Mucosa of gallbladder (tissue), 1 donor: ENCODE measurements at regions not wholly inside any gene's neighbourhood (a gene's known extent, or its start where the extent isn't known, plus 50 kb on each side); places are given as distances from the start of the nearest gene placed in this dataset.
"Not testable (repeated sequence)": the region's sequence is repeated elsewhere in the genome, so short reads cannot be mapped to it uniquely, and the experiment has no call there.

Source experiments
- DNase-seq: peaks from one replicate; pipeline ENCODE4 v3.0.0-alpha.2; 2020; ENCODE audit warnings: low spot score
- donor health status: DM: no; HTN: no; CAD: no.

DNA sequence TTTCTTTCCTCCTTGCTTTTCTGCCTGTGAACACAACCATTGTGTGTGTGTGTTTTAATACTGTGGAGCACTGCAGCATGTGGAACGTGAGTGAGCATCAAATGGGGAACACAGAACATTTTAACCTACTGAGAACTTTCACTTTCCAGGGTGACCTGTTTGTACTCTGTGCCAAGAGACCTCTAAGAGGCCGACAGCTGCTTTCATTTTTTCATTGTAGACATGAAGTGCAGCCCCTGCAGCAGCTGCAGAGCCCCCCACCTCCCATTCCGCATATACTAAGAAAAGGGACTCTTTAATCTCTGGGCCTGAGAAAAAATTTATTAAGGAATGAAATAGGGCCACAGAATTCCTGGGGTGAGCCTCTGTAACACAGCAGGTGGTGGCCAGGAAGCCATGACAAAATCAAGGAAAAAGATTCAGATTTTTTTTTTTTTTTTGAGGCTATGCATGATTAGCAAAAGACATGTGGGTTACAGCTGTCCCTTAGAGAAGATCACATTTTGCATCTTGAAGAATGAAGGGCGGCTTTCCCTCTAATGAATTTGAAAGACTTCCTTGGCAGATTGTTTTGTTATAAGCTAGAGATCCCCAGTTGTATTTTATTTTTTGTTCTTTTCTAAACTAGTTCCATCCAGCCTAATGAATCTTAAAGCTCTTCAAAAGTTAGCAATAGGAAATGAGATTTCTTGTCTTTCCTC lies 503.4 kb downstream of the CD109 start:
- DNase-seq = no peak

GRCh38 chr6:74197310-74197709 lies 501.3 kb downstream of the CD109 start:
- DNase-seq = no peak

DNA sequence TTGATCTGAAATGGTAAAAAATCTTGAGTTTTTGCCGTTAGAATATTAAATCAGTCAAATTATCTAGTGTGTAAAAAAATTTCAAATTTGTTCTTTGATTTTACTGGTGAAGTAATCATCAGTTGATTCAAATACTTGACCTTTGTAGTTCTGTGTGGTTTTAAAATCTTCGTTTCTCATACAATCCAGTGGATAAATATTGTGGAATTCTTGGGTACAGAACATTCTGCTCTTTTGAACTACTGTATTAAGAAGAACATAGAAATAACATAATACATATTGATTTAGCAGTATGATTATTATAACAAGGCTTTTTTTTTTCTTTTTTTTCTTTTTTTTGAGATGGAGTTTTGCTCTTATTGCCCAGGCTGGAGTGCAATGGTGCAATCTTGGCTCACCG lies 491.8 kb downstream of the CD109 start:
- no peak for DNase-seq

DNA sequence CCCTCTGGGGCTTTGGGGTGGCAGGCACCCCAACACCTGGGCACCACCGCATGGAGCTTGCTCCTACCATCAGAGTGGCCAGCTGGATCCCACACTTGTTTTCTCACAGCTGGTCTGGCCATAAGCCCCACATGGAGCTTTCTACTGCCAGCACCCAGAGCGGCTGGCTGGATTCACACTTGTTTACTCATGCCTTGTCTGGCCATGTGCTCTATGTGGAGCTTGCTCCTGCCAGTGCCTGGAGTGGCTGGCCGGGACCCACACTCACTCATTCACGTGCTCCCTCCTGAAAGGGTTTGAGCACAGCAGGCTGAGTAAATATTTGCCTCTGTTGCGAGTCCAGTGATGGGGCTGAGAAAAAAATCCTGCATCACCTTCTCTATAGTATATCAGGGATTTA lies 487.0 kb downstream of the CD109 start:
- peak; percentile 25 for DNase-seq

GRCh38 chr6:74181471-74181870 lies 485.5 kb downstream of the CD109 start:
- no peak for DNase-seq

DNA sequence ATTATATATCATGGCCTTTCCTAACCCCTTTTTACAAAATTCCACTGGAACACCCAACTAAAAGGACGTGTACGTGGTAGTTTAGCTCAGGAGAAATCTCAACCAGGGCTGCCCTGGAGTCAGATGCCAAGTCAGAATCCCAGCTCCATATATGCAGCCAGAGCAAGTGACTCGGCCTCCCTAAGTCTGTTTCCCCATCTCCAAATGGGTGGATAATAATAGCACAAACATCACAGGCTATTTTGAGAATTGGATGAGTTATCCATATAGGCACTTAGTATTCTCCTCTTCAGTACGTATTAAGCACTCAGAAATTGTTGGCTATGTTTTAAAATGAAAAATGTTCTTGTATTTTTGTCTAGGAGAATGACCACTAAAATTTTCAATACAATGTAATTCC lies 481.5 kb downstream of the CD109 start:
- DNase-seq = no peak

DNA sequence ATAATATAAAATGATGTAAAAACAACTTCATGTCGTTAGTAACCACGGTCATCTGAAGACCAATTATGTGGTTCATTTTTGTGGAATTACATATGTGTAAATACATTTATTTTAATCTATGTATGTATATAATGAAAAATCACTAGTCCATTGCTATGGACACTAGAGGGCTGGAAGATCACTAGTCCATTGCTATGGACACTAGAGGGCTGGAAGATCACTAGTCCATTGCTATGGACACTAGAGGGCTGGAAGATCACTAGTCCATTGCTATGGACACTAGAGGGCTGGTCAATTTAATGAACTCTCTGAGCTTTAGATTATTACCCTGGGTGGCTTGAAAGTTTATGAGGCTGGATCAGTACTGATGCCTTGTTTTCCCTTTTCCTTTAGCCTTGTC lies 474.5 kb downstream of the CD109 start:
- not testable (repeated sequence) for DNase-seq

GRCh38 chr6:74170118-74170517 lies 474.1 kb downstream of the CD109 start:
- no peak for DNase-seq

DNA sequence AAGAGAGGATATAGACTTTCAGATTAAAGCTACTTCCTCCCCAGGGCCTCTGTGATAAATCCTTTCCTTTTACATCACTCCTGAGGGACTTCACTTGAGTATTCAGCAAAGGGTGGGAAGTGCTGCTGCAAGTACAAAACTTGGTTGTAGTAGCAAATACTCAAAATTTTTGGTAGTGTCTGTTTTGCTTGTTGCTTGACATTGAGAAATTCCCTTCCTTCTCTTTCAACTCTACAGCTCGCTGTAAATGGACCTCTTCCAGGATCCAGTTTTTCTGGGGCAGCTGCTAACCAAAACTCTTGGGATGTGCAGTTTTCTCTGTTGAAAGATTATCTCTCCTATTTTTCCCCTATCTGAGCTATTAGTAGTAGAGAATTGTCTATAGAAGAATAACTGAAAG lies 472.0 kb downstream of the CD109 start:
- no peak for DNase-seq

DNA sequence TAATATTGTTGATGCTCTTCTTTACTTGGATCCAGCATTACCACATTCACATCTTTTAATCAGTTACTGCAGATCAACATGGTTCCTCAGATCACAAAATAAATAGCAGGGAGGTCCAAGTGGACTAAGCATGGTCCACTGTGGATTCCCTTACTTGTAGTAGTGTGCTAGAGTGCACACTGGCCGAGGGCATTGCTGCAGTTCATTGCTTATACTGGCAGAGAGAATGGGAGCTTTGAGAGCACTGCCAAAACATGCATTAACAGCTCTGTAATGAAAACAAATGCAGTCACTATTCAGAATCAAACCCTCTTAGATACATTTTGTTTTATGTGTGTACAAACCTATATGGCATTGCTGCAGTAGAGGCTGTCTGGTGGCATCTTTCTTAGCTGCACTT lies 471.5 kb downstream of the CD109 start:
- no peak for DNase-seq

DNA sequence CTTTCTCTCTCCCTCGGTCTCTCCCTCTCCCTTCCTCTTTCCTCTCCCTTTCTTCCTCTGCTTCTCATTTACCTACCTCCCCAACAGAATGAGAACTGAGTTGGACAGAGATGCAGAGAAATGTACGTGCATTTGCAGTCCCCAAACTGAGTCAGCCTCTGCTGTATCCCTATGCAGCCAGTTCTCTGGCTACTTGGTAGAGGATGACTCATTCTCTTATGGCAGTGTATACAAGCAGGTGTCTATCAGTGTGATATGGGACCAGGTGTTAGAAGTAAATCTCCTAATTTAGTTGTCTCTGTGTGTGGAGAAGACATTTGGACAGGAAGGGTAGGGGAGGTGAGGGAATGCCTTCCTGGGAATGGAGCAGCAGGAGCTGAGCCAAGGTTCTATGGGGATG lies 470.8 kb downstream of the CD109 start:
- DNase-seq = no peak

DNA sequence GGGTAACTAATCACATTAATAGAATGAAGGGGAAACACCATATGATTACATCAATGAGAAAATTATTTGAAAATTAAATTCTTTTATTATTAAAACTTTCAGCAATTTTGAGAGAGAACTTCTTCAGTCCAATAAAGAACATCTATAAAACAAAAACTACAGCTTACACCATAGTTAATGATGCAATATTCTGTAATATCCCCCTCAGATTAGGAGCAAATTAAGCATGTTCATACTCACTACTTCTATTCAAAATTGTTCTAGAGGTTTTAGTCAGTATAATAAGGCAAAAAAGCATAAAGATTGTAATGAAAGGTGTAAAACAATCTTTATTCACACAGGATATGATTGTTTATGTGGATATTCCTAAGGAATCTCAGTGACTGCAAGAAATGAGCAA lies 465.4 kb downstream of the CD109 start:
- no peak for DNase-seq

GRCh38 chr6:74152096-74152675 lies 456.2 kb downstream of the CD109 start:
- DNase-seq = no peak

DNA sequence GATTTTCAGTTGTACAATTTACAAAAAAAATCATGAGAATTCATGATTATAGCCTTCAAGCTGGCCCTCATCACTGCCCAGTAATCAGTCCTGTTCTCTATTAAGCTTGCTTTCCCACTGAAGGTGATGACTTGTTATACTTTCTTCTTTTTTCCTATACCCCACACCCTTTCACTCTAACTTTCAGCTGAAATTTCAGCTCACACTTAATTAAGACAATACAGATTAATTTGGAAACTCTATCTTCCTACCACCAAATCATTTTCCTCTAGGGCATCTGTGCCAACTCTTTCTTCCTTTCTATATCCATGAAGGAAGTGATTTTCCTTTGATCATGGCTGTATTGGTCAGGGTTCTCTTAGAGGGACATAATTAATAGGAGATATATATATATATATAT lies 449.9 kb downstream of the CD109 start:
- no peak for DNase-seq

DNA sequence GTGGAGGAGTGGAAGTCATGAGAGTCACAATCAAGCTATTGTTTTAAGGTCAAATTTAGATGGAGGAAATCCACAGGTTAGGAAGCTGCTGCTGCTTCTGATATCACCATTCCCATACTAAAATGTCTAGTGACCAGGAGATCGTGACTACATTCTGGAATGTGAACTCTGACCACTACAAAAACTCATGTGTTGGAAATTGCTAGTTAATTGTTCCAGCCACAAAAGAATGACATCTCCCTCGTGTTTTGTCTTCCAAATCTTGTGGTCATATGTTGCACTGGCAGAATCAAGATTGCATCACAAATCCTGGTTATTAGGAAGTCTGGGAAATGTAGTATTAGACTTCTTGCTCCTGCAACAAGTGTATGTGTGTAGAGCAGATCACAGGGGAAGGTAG lies 441.9 kb downstream of the CD109 start:
- DNase-seq = no peak

DNA sequence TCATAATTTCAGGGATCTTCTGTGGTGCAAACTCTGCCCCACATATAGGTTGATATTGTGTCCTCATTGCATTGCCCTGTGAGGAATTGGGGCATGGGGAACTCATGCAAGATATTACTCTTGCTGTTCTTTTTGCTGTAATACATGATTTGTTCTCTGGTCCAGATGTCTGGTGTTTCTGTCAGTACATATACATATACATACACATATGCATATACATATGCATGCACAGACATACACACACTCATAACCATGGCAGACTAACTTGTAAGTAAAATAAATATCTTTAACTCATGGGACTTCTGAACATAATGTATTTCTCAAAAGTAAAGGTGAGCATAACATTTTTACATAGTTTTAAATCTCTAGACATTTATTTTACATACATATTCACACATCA lies 438.3 kb downstream of the CD109 start:
- no peak for DNase-seq

DNA sequence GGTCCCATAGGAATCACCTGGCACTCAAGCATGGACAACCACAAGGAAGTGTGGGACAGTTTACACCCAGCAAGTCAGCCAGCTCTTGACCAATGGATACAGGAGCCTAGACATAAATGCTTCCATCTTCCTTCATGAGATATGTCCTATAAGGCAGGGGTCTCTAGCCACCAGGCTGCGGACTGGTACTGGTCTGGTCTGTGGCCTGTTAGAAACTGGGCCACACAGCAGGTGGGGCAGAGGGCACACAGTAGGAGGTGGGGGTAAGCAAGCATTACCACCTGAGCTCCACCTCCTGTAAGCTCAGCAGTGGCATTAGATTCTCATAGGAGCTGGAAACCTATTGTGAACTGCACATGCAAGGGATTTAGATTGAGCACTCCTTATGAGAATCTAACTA lies 437.1 kb downstream of the CD109 start:
- no peak for DNase-seq

DNA sequence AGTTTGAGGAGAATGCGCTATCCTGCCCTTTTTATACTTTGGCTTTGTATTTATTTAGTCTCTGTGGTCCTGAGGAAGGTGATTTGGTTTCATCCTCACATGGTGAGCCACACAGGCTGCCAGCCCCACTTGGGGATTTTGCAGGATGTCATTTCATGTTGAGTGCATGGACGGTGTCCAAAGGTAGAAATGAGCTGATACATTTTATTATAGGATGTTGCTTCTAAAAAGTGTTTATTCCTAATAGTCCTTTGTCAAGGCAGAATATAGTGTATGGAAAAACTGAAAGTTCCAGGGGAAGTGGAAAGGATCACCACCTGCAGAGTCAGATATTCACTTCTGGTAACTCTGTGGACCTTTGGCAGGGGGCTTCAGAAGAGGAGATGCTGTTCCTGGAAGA lies 434.6 kb downstream of the CD109 start:
- DNase-seq = no peak

GRCh38 chr6:74128536-74128935 lies 432.5 kb downstream of the CD109 start:
- no peak for DNase-seq

- DNase-seq = no peak
These were observed 421.1 kb downstream of the CD109 start for GRCh38 chr6:74117113-74117512.

- no peak for DNase-seq
These were observed 419.7 kb downstream of the CD109 start for GRCh38 chr6:74115674-74116073.

- no peak for DNase-seq
These were observed 418.4 kb downstream of the CD109 start for GRCh38 chr6:74114428-74114827.

DNA sequence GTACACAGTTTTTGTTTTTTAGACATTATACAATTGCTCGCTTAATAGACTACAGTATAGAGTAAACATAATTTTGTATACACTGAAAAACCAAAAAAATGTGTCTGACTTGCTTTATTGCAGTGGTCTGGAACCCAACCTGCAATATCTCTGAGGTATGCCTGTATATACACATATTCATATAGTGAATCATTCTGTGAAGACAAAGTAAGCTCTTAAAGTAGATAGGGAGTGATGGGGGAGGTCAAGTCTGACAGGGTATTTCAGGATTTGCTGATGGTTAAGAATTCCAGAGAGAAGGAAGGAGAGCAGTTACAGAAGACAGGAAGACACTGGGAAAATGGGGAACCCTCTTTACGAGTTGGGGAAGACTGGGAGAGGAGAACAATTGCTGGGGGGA lies 417.9 kb downstream of the CD109 start:
- no peak for DNase-seq

DNA sequence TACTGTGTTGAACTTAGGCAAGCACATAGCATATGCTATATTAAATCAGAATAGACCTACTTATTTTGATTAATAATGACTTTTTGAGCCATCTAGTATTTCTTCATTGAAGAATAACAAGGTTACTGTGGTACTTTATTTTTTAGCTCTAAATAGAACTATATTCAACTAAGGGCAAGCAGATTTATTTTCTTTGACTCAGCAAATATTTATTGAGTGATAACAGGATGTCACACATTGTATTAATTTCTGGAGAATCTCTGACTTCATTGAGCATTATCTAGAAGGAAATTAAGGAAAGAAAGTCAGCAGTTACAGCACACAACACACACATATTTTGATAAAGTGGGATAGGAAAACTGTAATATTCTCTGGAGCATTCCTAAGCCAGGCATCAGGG lies 407.4 kb downstream of the CD109 start:
- no peak for DNase-seq
